GM13976 (cell line): ENCODE measurements at regions not wholly inside any gene's neighbourhood (a gene's known extent, or its start where the extent isn't known, plus 50 kb on each side); places are given as distances from the start of the nearest gene placed in this dataset.

Source experiments
- DNase-seq: peaks from one replicate; pipeline ENCODE4 v3.0.0; 2012; ENCODE audit warnings: low spot score
- in situ Hi-C: fragments of 300-500 bp; cut with MboI; formaldehyde crosslinking; loops from one replicate; pipeline ENCODE4 v1.12.0; 2022; ENCODE audit warnings: low sequenced_read_pairs, mixed read lengths, inconsistent platforms; ENCODE audit not compliant: unreplicated experiment
- TF ChIP-seq, protein P1 (sequence below): IDR thresholded peaks from 2 replicates; pipeline ENCODE4 v1.5.1; 2012; ENCODE audit warnings: borderline replicate concordance, mild to moderate bottlenecking; ENCODE audit not compliant: insufficient read depth; ENCODE audit errors: extremely low read depth, missing control alignments, control extremely low read depth

DNA sequence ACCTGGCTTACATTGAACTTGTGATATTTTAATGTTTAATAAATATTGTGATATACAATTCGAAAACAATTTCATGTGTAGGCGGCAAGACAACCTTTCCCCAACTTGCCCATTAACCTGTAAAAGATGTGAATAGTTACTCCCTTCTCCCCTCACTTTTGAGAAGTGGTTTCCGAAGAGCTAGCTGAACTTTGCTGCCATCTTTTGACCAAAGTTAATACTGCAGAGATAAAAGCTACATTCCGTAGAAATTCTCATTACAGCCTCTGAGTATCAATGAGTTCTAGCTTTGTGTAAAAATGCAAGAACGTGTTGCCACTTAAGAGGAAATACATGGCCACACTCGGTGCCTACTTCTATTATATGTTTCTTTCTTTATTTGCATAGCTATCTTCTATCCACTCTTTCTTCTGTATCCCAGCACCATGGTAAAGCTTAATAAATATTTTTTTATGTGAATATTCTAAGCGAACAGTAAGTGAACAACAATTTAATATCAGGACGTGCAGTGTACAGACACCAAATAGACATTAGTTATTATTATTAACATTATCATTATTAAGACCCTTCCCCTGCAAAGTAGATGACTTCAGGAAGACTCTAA lies 105.1 kb upstream of the TMEM260 start:
- in situ Hi-C loops: loop anchor here (25.0 kb wide), 1 partner anchor 838 kb away; no protein-coding TSS in a partner anchor
- TF ChIP-seq, protein P1, sequence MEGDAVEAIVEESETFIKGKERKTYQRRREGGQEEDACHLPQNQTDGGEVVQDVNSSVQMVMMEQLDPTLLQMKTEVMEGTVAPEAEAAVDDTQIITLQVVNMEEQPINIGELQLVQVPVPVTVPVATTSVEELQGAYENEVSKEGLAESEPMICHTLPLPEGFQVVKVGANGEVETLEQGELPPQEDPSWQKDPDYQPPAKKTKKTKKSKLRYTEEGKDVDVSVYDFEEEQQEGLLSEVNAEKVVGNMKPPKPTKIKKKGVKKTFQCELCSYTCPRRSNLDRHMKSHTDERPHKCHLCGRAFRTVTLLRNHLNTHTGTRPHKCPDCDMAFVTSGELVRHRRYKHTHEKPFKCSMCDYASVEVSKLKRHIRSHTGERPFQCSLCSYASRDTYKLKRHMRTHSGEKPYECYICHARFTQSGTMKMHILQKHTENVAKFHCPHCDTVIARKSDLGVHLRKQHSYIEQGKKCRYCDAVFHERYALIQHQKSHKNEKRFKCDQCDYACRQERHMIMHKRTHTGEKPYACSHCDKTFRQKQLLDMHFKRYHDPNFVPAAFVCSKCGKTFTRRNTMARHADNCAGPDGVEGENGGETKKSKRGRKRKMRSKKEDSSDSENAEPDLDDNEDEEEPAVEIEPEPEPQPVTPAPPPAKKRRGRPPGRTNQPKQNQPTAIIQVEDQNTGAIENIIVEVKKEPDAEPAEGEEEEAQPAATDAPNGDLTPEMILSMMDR: peak; percentile 57
- DNase-seq: peak; percentile 50

DNA sequence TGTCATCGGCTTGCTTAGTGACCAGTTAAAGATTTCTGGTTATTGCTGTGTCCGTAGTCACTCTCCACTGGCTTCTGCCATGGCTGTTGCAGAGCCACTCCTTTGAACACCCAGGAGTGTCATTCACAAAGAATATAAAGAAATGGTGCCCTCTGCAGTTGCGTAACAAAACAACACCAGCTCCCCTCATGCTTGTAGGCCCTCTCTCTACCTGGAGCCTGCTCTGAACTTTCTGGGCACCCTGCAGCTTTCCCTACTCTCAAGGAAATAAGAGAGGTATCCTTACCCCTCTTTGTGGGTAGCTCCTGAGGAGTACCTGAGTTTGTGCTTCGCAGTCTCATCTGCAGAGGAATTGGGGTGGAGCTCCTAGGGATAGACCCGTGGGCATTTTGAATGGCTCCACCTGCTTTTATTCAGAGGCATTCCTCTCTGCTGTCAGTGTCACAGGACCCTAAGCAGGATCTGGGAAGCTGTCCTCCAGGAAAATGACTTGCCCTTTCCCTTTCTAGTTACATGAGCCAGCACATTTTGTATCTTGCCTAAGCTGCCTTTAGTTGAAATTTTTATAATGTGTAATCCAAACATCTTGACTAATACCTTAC lies 97.2 kb upstream of the TMEM260 start:
- in situ Hi-C loops: loop anchor here (25.0 kb wide), 1 partner anchor 830 kb away; no protein-coding TSS in a partner anchor
- no peak for DNase-seq
- TF ChIP-seq, protein P1: no peak

DNA sequence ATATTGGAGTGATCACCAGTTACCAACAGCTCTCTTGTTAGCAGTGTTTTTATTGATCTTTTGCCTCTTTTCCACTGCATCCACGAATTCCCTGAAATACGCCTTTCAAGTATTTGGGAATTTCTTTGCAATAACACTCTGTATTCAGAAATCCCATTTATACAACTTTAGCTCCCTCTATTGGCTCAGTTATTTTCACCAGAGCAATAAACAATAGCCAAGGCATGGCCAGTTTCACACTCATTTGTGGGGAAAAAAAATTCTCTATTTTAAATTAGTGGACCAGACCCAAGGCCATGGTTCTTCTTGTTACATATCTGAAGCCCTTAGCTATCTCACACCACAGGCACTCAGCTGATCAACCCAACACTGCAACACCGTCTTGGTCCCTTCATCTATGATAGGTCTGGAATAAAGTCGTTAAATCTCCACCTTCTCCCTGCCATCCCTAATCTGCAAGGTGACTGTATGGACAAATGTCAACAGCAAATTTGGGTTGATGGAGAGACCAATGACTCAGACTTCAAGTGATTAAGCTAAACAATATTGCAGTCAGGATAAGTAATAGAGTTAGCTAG lies 92.4 kb upstream of the TMEM260 start:
- in situ Hi-C loops: loop anchor here (25.0 kb wide), 1 partner anchor 825 kb away; no protein-coding TSS in a partner anchor
- DNase-seq: no peak
- TF ChIP-seq, protein P1: no peak

DNA sequence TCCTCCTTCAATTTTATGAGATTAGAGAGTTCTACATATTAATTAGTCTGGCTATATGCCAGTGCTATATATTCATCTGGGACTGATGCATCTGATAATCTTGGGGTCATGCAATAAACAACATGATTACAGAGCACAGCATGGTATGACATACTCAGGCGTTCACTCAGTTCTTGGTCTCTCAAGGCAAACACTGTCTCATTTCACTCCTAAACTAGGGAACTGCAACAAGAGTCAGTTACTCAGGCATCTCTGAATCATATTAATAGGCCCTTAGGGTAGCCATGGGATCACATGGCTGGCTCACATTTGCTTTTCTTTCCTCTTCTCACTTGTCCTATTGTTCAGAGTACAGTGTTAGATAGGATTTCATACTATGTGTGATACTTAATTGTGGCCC lies 91.8 kb upstream of the TMEM260 start:
- TF ChIP-seq, protein P1: no peak

DNA sequence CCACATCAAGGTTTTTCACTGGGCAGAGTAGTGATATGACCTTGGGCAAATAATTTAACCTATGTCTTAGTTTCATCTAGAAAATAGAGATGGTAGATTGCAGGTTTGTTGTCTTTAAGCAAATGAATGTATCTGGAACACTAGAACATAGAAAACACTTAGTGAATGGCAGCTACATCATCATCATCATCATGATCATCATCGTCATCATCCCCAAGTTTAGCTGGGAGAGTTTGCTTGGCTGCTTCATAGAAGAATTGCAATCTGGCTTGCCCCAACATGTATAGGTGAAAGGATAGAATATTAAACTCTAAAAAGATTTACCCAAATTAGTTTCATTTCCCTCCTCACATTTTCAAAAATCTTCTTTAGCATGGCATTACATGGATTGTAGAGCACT lies 91.3 kb upstream of the TMEM260 start:
- in situ Hi-C loops: loop anchor here (25.0 kb wide), 1 partner anchor 824 kb away; no protein-coding TSS in a partner anchor
- TF ChIP-seq, protein P1: no peak
- no peak for DNase-seq

More for the DNA sequence above, 91.8 kb upstream of the TMEM260 start:
- no peak for DNase-seq
- in situ Hi-C loops: loop anchor here (25.0 kb wide), 1 partner anchor 825 kb away; no protein-coding TSS in a partner anchor

DNA sequence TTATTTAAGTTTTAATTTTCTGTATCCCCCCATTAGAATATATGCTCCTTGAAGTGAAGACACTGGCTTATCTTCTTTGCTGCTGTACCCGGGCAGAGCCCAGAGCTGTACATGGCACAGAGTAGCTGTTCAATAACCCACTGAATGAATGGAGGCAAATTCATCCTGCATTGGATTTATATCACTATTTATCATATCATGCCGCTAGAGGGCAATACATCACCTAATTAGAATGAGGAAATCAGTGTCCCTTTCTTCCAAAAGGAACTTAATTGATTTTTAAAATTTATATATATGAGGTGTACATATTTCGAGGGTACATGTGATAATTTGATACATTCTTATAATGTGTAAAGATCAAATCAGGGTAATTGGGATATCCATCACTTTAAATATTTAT lies 89.2 kb upstream of the TMEM260 start:
- TF ChIP-seq, protein P1: no peak
- in situ Hi-C loops: loop anchor here (25.0 kb wide), 1 partner anchor 822 kb away; no protein-coding TSS in a partner anchor
- DNase-seq: no peak
